MM.1S (cell line): ENCODE measurements at regions not wholly inside any gene's neighbourhood (a gene's known extent, or its start where the extent isn't known, plus 50 kb on each side); places are given as distances from the start of the nearest gene placed in this dataset.

ENCODE experiments used
- DNase-seq: peaks from one replicate; pipeline ENCODE4 v3.0.0-alpha.2; 2015
- H2AFZ ChIP-seq: fragments of 300-600 bp; sonication (generic); 2 replicates; pipeline ENCODE4 v1.6.0; 2016; ENCODE audit warnings: antibody characterized with exemption, low read length
- H3F3A ChIP-seq: fragments of 300-600 bp; sonication (generic); 2 replicates; pipeline ENCODE4 v1.6.1; 2016; ENCODE audit warnings: mild to moderate bottlenecking, antibody characterized with exemption, low read length, moderate library complexity, mixed read lengths; ENCODE audit not compliant: insufficient read depth
- H3K27ac ChIP-seq: fragments of 300-600 bp; sonication (generic); 2 replicates; pipeline ENCODE4 v1.5.1; 2016; ENCODE audit warnings: mild to moderate bottlenecking, low read length
- H3K27me3 ChIP-seq: fragments of 300-600 bp; sonication (generic); replicated peaks from 2 replicates; pipeline ENCODE4 v1.6.0; 2016; ENCODE audit warnings: low read length; ENCODE audit not compliant: insufficient read depth
- H3K36me3 ChIP-seq: fragments of 300-600 bp; sonication (generic); replicated peaks from 2 replicates; pipeline ENCODE4 v1.6.1; 2016; ENCODE audit warnings: mild to moderate bottlenecking, low read length, mixed read lengths; ENCODE audit not compliant: insufficient read depth
- H3K4me1 ChIP-seq: fragments of 300-600 bp; sonication (generic); 2 replicates; pipeline ENCODE4 v1.6.1; 2016; ENCODE audit warnings: low read length, mixed read lengths
- H3K4me2 ChIP-seq: fragments of 300-600 bp; sonication (generic); 2 replicates; pipeline ENCODE4 v1.6.0; 2016; ENCODE audit warnings: low read depth, low read length
- H3K4me3 ChIP-seq: fragments of 300-600 bp; sonication (generic); 2 replicates; pipeline ENCODE4 v1.5.1; 2016; ENCODE audit warnings: low read length, mixed read lengths
- H3K79me2 ChIP-seq: fragments of 300-600 bp; sonication (generic); 2 replicates; pipeline ENCODE4 v1.6.1; 2016; ENCODE audit warnings: mixed run types, low read length, mixed read lengths
- H3K9ac ChIP-seq: fragments of 300-600 bp; sonication (generic); 2 replicates; pipeline ENCODE4 v1.6.1; 2016; ENCODE audit warnings: low read length, mixed read lengths
- H3K9me2 ChIP-seq: fragments of 300-600 bp; sonication (generic); replicated peaks from 2 replicates; pipeline ENCODE4 v1.6.1; 2016; ENCODE audit warnings: mild to moderate bottlenecking, low read length, mixed read lengths; ENCODE audit not compliant: insufficient read depth
- H3K9me3 ChIP-seq: fragments of 300-600 bp; sonication (generic); replicated peaks from 2 replicates; pipeline ENCODE4 v1.6.1; 2016; ENCODE audit warnings: mild to moderate bottlenecking, low read length, mixed read lengths; ENCODE audit not compliant: insufficient read depth
- H4K20me1 ChIP-seq: fragments of 300-600 bp; sonication (generic); 2 replicates; pipeline ENCODE4 v1.6.1; 2016; ENCODE audit warnings: mild to moderate bottlenecking, low read length, moderate library complexity, mixed read lengths; ENCODE audit not compliant: insufficient read depth
- EZH2 ChIP-seq: fragments of 300-600 bp; sonication (generic); optimal IDR thresholded peaks from 2 replicates; pipeline ENCODE3; 2017; ENCODE audit warnings: low read depth, mild to moderate bottlenecking, antibody characterized with exemption, low read length, mixed read lengths
- EZH2phosphoT487 ChIP-seq: fragments of 300-600 bp; sonication (generic); IDR thresholded peaks from 2 replicates; pipeline ENCODE4 v1.6.1; 2018; ENCODE audit warnings: antibody characterized with exemption, low read length
- TF ChIP-seq, protein P1 (sequence below): fragments of 300-600 bp; sonication (generic); IDR thresholded peaks from 2 replicates; pipeline ENCODE4 v1.5.1; 2016; ENCODE audit warnings: antibody characterized with exemption, low read length, mixed read lengths

DNA sequence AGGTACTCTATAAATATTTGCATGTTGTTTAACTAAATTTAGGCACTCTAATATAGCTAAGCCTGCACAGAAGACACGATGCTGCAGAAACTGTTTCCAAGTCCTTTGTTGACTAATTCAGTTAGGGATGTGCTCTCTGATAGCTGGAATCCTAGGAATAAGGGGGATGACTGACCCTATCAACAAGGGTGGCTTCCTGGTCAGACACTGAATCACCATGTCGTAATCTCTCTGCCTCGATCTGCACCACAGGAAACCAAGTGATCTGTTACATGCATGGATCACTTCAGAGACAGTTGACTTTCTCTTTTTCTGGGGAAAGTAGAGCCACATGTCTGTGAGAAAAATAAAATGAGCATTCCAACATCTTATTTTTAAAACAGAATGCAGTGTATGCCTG is 169.1 kb downstream of the GUCY2F start:
- H3K4me1 ChIP-seq: no peaks in the 10 kb centered on the region
- no peak for TF ChIP-seq EZH2
- TF ChIP-seq, protein P1, sequence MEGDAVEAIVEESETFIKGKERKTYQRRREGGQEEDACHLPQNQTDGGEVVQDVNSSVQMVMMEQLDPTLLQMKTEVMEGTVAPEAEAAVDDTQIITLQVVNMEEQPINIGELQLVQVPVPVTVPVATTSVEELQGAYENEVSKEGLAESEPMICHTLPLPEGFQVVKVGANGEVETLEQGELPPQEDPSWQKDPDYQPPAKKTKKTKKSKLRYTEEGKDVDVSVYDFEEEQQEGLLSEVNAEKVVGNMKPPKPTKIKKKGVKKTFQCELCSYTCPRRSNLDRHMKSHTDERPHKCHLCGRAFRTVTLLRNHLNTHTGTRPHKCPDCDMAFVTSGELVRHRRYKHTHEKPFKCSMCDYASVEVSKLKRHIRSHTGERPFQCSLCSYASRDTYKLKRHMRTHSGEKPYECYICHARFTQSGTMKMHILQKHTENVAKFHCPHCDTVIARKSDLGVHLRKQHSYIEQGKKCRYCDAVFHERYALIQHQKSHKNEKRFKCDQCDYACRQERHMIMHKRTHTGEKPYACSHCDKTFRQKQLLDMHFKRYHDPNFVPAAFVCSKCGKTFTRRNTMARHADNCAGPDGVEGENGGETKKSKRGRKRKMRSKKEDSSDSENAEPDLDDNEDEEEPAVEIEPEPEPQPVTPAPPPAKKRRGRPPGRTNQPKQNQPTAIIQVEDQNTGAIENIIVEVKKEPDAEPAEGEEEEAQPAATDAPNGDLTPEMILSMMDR: no peak
- TF ChIP-seq EZH2phosphoT487: no peak
- no peak for DNase-seq

DNA sequence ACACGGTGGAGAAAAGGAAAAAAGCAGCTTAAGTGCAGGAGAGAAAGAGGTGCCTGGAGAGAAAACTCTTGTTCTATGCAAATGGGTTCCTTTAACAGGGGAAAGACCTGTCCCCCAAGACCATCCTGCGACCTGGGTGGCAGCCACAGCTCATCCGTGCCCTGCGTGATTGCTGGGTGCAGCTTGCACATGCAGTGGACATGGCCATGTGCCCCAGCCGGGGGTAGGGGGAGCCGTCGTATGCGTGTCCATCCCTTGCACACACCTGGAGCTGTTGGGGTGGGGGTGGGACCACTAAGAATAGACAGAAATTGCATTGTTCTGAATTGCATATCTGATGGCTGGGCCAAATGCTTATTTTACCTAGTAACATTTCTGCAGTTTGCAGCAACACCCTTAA is 171.9 kb downstream of the GUCY2F start:
- Histone ChIP-seq H3K9me2 (no peaks in the 10 kb centered on the region), H3K27ac (no peak overlapping the region), H3K4me3 (no peak overlapping the region), H3K9me3 (no peaks in the 10 kb centered on the region), H3K27me3 (no peaks in the 10 kb centered on the region), H3K9ac (no peak overlapping the region), H3K36me3 (no peaks in the 10 kb centered on the region), H3K4me2 (no peak overlapping the region), H3K4me1 (no peaks in the 10 kb centered on the region), H4K20me1 (no peaks in the 10 kb centered on the region), H2AFZ (no peak overlapping the region), H3K79me2 (no peaks in the 10 kb centered on the region), H3F3A (no peaks in the 10 kb centered on the region)
- no peak for DNase-seq
- TF ChIP-seq, protein P1: no peak
- TF ChIP-seq EZH2 (no peak), EZH2phosphoT487 (no peak)

More for the DNA sequence above, 169.1 kb downstream of the GUCY2F start:
- Histone ChIP-seq H3K9me2 (no peaks in the 10 kb centered on the region), H4K20me1 (no peaks in the 10 kb centered on the region), H3K4me2 (no peak overlapping the region), H3K9ac (no peak overlapping the region), H3K27me3 (no peaks in the 10 kb centered on the region), H3K9me3 (no peaks in the 10 kb centered on the region), H3K27ac (no peak overlapping the region), H3F3A (no peaks in the 10 kb centered on the region), H2AFZ (no peak overlapping the region), H3K79me2 (no peaks in the 10 kb centered on the region), H3K4me3 (no peak overlapping the region), H3K36me3 (no peaks in the 10 kb centered on the region)

DNA sequence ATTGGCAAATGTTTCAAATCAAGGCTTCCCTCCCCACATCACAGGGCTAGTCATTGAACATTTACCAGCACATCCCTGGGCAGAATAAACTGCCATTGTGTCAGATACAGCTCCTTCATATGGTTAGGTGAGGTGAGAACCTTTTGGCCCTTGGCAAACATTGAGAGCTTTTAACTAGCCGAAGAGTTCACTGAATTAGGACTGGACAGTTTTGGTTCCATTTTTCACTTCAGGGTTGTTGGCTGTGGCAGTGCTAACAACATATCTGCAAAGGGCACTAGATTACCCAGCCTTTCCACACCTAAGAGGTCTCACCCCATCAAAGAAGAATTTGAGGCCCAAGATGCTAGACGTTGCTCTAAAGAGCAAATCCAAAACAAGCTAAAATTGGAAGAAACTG is 180.7 kb downstream of the GUCY2F start:
- no peak overlapping the region for H2AFZ ChIP-seq
- no peak for DNase-seq
- H3K4me1 ChIP-seq: no peaks in the 10 kb centered on the region
- H4K20me1 ChIP-seq: no peaks in the 10 kb centered on the region
- no peaks in the 10 kb centered on the region for H3F3A ChIP-seq
- H3K79me2 ChIP-seq: no peaks in the 10 kb centered on the region
- no peaks in the 10 kb centered on the region for H3K36me3 ChIP-seq
- no peaks in the 10 kb centered on the region for H3K27me3 ChIP-seq
- TF ChIP-seq, protein P1: no peak
- TF ChIP-seq EZH2 (no peak), EZH2phosphoT487 (no peak)
- H3K4me3 ChIP-seq: no peak overlapping the region
- no peaks in the 10 kb centered on the region for H3K9me2 ChIP-seq
- no peak overlapping the region for H3K27ac ChIP-seq
- H3K9me3 ChIP-seq: no peaks in the 10 kb centered on the region
- no peak overlapping the region for H3K4me2 ChIP-seq
- no peak overlapping the region for H3K9ac ChIP-seq
